GM18499 (cell line): ENCODE measurements at regions not wholly inside any gene's neighbourhood (a gene's known extent, or its start where the extent isn't known, plus 50 kb on each side); places are given as distances from the start of the nearest gene placed in this dataset.

Experiments
- ATAC-seq: cut with Tn5 transposase; IDR thresholded peaks from one replicate; pipeline ENCODE4 v1.9.1; 2021; ENCODE audit warnings: moderate number of reproducible peaks; ENCODE audit not compliant: insufficient read depth, unreplicated experiment

DNA sequence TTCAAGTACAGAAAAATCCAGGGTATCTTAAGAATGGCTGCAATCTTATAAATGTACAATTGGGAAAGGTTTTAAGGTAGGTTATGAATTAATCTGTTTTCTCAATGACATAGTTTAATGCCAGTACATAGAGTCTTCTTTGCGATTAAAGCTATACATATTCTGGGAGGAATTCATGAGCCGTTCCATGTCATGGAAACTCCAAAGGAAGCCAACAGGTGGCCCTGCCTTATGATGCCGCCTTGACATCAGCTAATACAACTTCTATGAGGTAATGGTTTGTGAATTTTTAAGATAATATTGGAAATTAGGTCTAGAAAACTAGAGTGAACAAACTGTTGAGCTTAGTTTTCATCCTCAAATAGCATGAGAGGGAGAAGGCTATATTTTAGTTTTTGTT is 713.4 kb downstream of the EFNA5 start:
- ATAC-seq: no peak

GRCh38 chr5:106956886-106957285 is 713.9 kb downstream of the EFNA5 start:
- ATAC-seq: no peak

- no peak for ATAC-seq
Measured at GRCh38 chr5:106956187-106956586, 714.5 kb downstream of the EFNA5 start.

DNA sequence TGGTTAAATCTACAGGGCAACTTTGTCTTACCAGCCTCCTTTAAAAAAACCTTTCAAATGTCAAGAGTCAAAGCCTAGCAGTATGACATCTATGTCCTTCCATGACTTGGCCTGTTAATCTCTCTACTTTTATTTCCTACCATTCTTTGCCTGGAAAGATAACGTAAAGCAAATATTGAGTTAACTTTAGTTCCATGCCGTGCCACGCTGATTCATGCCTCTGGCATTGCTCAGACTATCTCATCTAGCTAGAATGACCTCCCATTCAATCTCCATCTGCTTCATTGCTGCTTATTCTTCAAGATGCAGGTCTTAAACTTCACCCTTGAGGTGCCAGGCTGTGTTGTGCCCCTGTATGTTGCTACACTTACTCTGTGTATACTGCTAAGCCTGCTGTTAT is 729.8 kb downstream of the EFNA5 start:
- no peak for ATAC-seq

GRCh38 chr5:106940301-106940846 is 730.4 kb downstream of the EFNA5 start:
- no peak for ATAC-seq

DNA sequence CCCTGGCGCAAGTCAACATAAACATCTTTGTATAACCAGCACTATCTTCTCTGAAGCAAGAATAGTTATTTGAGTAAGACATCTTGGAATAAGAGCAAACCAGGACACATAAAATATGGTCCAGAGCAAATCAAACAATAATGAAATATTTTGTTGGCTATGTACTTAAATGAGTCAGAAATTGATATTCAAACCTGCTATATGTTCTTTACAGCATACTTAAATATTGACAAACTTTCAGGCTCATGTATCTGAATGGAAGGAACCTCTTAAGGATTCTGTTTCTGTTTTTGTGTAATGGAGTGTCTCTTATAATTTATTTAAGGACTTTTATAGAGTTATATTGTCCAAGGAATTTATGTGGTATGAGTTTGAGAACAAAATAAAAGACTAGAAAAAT is 747.3 kb downstream of the EFNA5 start:
- no peak for ATAC-seq

DNA sequence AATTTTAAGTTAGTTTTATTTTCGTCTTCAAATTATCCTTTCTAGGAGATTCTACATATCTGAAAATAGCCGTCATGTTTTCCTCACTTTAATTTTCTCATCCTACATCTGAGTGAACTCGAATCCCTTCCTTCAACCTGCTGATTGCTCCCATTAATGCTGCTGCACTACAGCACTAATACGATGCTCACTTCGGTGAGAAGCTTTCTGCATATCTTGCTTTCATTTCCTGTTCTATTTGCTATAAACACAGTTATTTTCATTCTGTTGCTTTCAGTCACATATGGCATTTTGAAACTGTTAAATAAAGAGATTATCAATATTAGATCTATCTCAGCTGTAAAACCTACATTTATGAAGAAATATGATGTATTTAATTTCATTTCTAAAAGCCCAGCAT is 749.2 kb downstream of the EFNA5 start:
- no peak for ATAC-seq

- no peak for ATAC-seq
Measured at GRCh38 chr5:106910486-106910885, 760.3 kb downstream of the EFNA5 start.

DNA sequence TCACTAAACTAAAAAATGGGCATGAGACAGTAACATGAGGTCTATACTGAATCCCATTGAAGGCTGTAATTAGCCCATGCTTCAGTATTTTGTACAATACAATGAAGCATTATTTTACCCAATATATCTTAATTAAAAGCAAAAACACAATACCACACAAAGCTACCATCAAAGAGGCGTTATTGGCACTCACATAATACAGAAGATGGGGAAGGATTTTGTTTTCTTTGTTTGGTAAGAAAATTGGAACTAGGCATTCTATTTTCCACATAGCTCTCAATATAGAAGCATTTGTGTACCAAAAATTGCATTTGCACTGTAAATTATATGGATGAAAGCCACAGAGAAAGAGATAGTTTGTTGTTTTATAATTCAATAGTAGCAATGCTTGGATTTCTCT is 761.0 kb downstream of the EFNA5 start:
- ATAC-seq: no peak

DNA sequence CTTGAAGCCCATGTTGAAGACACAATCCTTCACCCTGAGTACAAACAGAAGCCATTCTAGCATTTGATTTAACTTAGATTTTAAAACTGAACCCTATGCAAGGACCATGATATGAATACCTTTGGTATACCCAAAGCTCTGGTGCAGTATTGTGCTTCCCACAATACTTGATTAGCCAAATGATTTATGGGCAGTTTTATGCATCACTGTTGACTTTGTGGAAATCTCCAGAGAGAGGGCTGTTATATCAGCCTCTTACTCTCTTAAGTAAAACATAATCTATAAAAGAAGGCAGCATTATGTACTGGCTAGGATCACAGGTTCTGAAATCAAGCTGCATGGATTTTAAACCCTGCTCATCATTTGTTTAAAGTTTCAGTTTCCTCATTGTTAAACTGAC is 762.8 kb downstream of the EFNA5 start:
- no peak for ATAC-seq

DNA sequence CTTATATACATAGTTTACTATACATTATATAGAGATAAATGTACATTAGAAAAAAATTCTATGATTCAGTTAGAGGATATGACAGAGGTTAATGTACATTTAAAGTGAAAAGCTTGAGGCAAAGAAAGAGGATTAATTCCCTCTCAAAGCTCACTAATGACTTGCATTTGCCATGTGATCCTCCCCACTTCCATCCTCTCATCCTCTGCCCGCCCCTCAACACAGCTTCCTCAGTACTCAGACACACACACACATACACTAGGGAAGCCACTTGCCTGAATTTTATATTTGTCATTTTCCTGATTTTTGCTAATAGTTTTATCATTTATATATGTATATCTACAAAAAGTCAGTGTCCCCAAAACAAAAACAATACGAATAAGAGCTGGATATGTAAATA is 764.5 kb downstream of the EFNA5 start:
- no peak for ATAC-seq

GRCh38 chr5:106894964-106895363 is 775.8 kb downstream of the EFNA5 start:
- ATAC-seq: no peak

DNA sequence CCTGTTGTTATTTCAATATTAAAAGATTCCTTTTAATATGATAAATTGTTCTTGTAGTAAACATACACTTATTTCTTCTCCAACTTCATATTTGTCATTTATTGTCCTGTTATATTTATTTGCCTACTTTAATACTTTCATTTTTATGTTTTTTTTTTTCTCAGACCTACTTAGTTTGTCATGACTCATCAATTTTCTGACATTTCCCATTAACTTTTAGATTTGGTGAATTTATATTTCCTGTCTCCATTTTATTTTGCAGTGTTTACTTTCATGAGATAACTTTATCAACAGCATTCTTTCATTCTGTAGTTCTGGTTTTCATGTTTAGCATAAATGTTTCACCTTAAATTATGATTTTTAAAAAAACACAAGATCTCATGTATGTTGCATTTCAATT is 788.7 kb downstream of the EFNA5 start:
- ATAC-seq: no peak

DNA sequence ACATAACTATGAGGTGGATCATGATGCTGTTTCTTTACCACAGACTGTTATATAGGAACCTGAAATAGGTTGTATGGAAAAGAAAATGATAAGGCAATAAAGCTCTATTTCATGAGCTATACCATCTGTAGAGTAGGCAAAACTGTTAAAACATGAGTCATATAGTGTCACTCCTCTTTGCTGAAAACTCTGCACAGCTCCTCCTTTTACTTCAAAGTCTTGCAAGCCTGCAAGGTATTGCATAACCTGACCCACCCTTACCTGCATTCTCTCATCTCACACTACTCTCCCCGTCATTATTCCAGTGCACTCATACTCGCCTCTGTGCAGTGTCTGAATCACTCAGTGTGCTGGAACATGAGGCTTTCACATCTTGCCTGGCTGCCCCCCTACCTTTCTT is 790.1 kb downstream of the EFNA5 start:
- ATAC-seq: no peak

DNA sequence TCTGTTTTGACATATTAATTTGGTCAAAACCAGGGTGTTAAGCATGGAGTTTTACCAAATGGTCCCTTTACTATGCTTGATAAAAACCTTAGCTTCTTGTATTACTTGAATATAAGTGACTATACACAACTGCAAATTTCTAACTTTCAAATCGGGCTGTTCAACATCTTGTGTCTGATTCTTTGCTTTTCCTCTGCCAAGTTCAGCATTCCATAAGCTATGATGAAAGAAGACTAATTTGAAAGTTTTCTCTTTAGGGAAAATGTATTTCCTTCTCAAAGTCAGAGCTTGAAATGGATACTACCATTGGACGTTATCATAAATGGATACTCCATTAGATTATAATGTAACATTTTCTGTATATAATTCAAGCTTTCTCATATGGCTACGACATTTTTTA is 792.9 kb downstream of the EFNA5 start:
- no peak for ATAC-seq

DNA sequence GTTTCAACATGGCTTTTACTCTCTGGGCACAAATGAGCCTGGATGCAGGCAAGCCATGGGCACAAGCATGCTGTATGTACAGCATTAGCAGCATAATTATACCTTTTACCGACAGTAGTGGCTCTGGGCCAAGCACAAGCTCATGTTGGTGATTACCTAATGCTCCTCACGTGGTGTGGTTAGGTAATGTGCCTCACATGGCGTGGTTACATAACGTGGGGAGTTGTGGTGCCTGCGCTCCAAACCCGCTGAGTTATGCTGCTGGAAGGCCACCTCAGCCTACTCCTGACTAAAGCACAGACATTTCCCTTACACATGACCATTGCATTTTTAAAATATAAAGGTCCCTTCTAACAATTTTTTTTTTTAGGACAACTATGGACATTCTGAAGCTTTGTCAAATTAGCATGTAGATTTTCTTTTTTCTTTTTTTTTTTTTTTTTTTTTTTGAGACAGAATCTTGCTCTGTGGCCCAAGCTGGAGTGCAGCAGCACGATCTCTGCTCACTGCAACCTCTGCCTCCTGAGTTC is 794.0 kb downstream of the EFNA5 start:
- ATAC-seq: no peak

DNA sequence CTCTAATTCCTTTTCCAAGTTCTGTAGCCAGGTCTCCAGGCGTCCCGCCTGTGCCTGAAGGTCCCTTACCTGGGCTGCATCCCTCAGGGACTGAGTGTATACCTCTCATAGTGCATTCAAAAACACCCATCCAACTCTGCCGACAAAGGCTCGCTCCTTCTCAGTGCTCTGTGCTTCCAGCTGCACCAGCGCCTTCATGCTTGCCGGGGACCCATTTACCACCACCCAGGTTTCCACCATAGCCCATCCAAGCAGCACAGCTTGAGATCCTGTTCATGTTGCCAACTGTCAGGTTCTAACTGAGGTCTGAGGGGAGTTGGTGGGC is 794.5 kb downstream of the EFNA5 start:
- no peak for ATAC-seq

- ATAC-seq: no peak
Measured at GRCh38 chr5:106875591-106876297, 795.0 kb downstream of the EFNA5 start.

GRCh38 chr5:106874974-106875373 is 795.8 kb downstream of the EFNA5 start:
- ATAC-seq: no peak

DNA sequence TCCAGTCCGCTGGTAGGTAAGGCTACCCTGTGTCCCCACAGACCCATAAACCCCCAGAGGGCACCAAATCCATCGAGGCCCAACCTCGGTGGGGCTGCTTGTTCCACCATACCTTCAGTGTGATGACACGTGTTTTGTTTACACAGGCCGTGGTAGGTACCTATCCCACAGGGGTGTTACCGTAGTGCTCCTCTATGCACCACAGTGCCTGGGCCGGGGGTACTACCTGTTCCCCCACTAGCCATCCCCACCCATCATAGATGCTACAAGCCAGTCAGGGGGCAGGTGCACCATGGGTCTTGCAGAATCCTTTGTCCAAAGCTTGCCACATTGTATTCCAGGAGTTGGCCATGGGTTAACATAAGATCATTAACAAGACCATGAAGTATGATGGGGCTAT is 796.2 kb downstream of the EFNA5 start:
- no peak for ATAC-seq

DNA sequence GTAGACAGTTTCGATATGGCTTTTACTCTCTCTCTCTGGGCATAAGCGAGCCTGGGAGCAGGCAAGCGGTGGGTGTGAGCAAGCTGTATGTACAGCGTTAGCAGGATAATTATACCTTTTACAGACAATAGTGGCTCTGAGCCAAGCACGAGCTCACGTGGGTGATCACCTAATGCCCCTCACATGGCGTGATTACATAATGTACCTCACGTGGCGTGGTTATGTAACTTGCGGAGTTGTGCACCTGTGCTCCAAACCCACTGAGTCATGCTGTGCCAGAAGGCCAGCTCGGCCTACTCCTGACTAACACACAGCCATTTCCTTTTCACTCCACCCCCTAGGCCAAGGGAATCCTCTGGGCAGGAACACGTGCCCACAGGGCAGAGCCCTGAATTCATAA is 797.2 kb downstream of the EFNA5 start:
- no peak for ATAC-seq

DNA sequence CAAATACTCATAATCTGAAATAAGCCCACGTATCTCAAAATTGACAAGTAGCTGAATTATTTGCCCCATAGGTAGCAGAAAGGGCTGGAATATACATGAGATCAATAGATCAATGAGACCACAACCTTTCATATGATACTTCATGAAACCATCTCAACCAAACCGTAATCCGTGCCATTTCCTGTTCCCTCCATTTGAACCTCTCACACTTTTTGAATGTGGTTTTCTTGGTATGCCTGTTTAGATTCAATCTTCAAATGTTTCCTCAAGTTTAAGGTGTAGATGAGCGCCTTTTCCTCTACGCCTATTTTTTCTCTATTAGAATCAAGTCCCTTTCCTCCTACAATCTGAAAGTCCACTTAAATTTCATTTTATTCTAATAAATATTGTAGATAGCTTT is 805.5 kb downstream of the EFNA5 start:
- no peak for ATAC-seq
